RPMI8226 (cell line): ENCODE measurements at regions not wholly inside any gene's neighbourhood (a gene's known extent, or its start where the extent isn't known, plus 50 kb on each side); places are given as distances from the start of the nearest gene placed in this dataset.
"Not testable (repeated sequence)": the region's sequence is repeated elsewhere in the genome, so short reads cannot be mapped to it uniquely, and the experiment has no call there.

Source experiments
- DNase-seq: peaks from one replicate; pipeline ENCODE4 v3.0.0-alpha.2; 2015

GRCh38 chr10:114872519-114873087 lies 51.0 kb downstream of the FHIP2A start:
- DNase-seq, result no peak

- DNase-seq, result peak; percentile 37
Measured at GRCh38 chr10:114874827-114875411, 53.3 kb downstream of the FHIP2A start.

- not testable (repeated sequence) for DNase-seq
Measured at GRCh38 chr10:114875590-114876081, 54.1 kb downstream of the FHIP2A start.

GRCh38 chr10:114876169-114876568 lies 54.6 kb downstream of the FHIP2A start:
- DNase-seq, result no peak

- peak; percentile 67 for DNase-seq
Measured at GRCh38 chr10:114876602-114877300, 55.2 kb downstream of the FHIP2A start.

GRCh38 chr10:114877301-114877644 lies 55.7 kb downstream of the FHIP2A start:
- no peak for DNase-seq

- no peak for DNase-seq
Measured at GRCh38 chr10:114879093-114879492, 57.5 kb downstream of the FHIP2A start.

- DNase-seq, result peak; percentile 33
Measured at GRCh38 chr10:114879541-114880158, 58.1 kb downstream of the FHIP2A start.

- DNase-seq, result no peak
Measured at GRCh38 chr10:114881417-114881816, 56.6 kb upstream of the TRUB1 start.

- no peak for DNase-seq
Measured at GRCh38 chr10:114881901-114882300, 56.1 kb upstream of the TRUB1 start.

- no peak for DNase-seq
Measured at GRCh38 chr10:114885443-114885842, 52.6 kb upstream of the TRUB1 start.
